Activated CD4-positive, alpha-beta T cell treated with anti-CD3 and anti-CD28 coated beads, Interleukin-2, amount 50 U/mL, for 48 hours (primary cell): ENCODE measurements at regions not wholly inside any gene's neighbourhood (a gene's known extent, or its start where the extent isn't known, plus 50 kb on each side); places are given as distances from the start of the nearest gene placed in this dataset.

Experiments used
- DNase-seq, 2 experiments: peaks; one replicate each; pipeline ENCODE4 v3.0.0-alpha.2; 2020

DNA sequence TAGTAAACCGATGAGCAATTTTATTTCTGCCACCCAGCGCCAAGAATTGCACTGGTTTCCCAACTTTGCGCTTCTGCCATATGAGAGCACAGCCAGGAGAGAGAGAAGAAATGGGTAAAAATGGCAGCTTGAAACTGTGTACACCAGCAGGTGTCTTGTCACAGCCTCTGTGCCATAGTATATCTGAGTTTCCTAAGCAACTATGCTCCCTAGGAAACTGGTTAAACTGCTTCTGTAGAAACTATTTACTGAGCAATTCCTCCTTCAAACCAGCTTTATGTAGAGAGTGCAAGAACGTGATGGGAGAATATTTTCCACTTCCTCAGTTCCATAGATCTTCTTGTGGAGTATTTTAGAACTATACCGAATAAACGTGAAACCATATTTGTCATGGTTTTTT lies 1361.3 kb downstream of the PCDH9 start:
- no peak for DNase-seq

- no peak for DNase-seq
Observed at GRCh38 chr13:65868099-65868498, 1362.0 kb downstream of the PCDH9 start.

- DNase-seq: no peak
Observed at GRCh38 chr13:65866138-65866537, 1364.0 kb downstream of the PCDH9 start.

GRCh38 chr13:65865206-65865605 lies 1364.9 kb downstream of the PCDH9 start:
- DNase-seq: no peak

GRCh38 chr13:65864039-65864438 lies 1366.1 kb downstream of the PCDH9 start:
- DNase-seq: no peak

DNA sequence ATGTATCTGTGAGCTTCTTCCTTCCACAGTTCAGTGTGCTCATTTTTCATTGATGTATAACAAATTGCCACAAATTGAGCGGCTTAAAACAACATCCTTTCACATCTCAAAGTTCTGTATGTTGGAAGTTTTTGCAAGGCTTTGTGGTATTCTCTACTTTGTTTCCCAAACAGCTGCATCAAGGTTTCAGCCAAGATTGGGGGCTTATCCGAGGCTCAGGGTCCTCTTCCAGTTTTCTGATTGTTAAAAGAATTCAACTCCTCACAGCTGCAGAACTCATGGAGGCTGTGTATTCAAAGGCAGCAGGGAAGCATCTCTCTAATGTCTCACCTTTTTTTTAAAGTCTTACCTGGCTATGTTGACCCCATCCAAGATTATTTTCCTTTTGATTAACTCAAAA lies 1369.8 kb downstream of the PCDH9 start:
- DNase-seq: no peak

- DNase-seq: no peak
Observed at GRCh38 chr13:65857942-65858565, 1372.1 kb downstream of the PCDH9 start.

- DNase-seq: no peak
Observed at GRCh38 chr13:65856431-65856830, 1373.7 kb downstream of the PCDH9 start.

DNA sequence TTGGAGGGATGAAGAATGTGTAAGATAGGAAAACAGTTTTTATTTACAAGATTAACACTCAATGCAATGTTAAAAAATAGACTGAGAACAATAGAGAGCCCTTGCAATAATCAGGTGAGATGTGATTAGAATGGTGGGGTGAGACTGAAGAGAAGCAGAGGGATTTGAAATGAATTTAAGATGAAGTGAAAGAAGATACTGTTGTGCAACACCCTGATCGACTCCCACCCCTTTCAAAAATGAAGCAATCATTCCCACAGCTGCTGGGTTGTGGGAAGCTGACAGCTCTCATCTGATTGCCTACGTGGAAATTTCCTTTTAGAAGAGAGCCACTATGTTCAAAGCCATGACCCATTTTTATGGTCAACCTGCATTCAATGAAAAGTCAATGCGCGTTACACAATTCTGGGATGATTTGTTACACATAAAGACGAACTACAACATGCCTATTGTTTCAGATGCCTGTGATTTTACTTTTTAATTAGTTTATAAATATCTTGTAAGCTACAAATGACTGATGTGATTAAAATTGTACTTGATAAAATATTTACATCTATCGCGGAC lies 1374.8 kb downstream of the PCDH9 start:
- DNase-seq: no peak

DNA sequence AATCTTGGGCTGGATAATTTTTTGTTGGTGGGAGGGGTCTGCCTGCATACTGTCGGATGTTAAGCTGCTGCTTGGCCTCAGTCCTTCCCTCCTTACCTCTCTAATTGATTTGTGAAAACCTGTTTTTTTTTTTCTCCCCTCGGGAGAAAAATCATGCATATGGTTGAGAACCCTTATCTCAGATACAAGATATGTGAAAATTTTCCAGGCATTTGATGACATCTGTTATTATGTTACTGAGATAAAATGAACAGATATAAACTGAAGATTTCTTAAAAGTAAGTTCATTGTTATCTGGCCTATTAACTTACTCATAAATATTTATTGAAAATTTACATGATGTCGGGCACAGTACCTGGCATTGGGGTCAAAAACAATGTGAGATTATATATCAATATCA lies 1375.7 kb downstream of the PCDH9 start:
- DNase-seq: no peak

DNA sequence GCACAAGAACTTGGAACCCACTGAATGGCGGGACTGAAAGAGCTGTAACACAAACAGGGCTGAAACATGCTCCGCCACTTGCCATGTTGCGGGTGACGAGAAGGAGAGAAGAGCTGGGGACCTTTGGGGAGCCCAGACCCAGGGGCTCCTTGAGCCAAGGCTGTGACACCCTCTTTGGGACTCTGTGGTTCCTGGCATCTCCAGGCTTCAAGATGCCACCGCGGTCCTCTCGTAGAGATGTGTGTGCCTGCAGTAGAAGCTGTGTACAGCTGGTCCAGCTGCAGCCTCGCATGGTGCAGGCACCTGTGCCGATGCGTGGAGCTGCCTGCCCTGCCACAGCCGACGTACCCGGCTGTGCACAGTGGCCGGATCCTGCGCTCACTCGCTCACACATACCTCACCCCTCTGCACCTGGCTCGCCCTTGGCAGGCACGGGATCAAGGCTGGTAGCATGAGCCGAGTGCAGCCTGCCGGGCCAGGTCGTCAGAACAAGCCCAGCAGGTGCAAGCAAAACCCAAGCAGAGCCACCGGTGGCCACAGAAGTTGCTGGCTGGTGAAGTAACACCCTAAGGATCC lies 1385.8 kb downstream of the PCDH9 start:
- no peak for DNase-seq

- DNase-seq: no peak
Observed at GRCh38 chr13:65843314-65843731, 1386.8 kb downstream of the PCDH9 start.

GRCh38 chr13:65841156-65841555 lies 1389.0 kb downstream of the PCDH9 start:
- no peak for DNase-seq

DNA sequence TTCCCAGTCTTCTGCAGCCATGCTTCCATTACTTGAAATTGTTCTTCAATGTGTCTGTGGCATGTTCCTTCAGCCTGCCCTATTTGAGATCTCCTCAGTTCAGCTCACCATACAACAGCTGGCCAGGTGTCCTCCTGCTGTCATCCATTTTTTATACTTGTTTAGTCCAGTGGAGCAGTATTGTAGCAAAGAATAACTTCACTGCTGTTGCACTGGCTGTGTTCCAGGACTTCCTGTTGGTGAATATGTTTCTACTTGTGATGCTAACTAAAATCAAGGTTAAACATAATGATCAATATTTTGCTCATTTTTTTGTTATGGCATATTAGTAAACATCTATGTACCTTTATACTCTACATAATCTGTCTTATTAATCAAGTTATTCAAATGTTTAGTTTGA lies 1394.1 kb downstream of the PCDH9 start:
- no peak for DNase-seq

DNA sequence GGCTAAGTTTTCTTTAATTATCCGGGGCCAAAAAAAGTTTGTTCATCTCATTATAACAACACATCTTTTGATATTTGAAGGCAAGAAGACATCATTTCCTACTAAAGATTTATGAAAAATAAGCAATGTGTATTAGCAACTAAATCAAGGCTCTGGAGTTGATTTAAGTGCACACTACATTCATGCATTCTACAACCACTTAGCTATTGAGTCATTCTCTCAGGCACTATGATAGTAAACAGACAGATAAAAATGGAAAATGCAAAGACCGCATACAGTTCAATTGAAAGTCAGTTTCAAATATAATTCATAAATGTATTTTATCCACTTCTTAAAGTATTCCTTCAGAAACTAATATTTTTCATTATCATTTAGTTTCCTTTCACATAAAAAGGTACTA lies 1395.2 kb downstream of the PCDH9 start:
- no peak for DNase-seq

GRCh38 chr13:65830411-65831205 lies 1399.5 kb downstream of the PCDH9 start:
- DNase-seq: no peak

DNA sequence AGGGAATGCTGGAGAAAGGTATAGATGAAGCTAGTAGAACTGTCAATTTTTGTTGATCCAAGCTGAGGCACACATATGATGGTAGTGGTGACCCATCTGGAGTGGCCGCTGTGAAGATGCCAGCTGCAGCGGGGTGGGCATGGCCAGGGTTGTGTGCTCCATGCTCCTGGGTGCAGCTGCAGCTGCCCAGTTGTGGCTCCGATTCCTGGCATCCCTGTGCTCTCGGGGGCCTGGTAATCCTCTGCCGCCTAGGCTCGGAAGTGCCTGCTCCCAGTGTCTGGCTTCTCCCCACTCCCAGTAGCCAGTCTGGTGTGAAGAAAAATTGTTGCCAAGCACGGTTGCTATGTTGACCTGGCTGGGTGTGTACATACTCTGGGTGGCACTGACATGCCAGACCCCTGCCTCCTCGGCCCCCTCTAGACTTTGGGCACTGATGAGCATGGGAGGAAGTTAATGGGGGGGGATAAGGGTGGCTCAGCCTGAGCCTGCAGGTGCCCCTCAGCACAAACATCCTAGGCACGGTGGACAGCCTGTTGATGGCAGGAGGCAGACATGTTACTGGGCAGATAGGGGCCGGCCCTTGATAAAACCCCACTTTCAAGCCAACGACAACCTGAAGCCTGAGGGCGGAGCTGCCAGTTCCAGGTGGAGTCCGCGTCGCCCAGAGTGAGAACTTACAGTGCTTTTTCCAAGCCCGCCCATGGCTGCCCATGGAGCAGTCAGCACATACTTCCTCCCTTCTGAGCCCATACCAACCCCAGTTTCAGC lies 1400.7 kb downstream of the PCDH9 start:
- DNase-seq: no peak

GRCh38 chr13:65826657-65827056 lies 1403.5 kb downstream of the PCDH9 start:
- no peak for DNase-seq

GRCh38 chr13:65825039-65825438 lies 1405.1 kb downstream of the PCDH9 start:
- no peak for DNase-seq

DNA sequence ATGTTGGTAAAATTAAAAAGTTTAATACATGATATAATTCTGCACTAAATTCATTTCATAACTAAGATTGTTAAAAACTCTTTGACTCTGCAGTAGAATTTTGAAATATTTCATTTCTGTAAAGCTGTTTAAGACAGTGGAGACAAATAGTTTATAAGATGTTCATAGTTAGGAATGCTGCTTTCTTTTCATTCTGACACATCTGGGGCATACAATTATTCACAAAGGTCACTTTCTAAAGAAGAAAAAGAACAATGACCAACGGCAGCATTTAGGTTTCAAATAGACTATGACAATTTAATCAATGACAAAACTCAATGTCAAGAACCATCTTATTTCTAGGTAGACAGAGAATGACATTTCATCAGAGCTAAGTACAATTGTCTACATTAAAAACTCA lies 1422.1 kb downstream of the PCDH9 start:
- DNase-seq: no peak

DNA sequence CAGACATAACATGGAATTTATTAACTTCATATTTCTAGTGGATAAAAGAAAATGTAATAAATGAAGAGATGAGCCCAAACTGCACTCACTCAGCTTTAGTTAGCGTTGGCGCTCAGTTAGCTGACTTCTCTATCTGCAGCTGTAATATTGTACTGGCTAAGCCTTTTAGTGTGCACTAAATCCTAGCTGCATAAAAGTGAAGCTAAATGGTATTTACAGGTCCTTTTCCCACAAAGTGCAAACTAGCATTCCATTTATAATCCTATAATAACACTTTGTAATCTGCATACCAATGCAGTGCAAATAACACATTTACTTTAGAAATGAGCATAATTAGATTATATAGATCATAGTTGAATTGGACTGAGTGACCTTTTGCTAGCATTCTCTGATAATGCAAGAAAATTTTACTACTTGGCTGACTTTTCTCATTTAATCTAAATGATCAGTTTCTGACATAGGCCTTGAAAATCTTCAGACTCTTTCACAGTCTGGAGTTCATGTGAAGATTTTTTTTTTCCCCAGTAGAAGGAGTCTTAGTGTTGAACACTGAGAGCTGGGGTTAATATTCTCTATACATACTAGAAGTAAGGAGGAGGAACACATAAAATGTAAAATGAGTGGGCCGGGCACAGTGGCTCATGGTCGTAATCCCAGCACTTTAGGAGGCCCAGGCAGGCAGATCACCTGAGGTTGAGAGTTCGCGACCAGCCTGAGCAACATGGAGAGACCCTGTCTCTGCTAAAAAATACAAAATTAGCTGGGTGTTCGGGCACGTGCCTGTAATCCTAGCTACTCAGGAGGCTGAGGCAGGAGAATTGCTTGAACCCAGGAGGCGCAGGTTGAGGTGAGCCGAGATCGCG lies 1426.4 kb downstream of the PCDH9 start:
- DNase-seq: no peak

DNA sequence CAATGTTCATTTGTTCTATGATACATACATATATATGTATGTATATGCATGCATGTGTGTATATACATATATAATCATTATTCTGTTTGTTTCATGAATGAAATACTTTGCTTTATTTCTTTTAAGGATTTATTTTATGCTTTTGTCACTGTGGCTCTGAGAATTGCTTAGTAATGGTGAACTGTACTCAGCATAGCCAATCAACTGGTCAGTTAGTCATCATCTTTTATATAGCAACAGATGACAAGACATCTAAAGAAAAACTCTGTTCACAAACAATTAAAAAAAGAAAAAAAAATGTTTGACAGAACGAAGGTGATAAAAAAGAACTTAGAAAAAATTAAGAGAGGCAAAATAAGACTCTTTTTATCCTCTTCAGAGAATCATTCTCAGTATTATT lies 1440.3 kb downstream of the PCDH9 start:
- DNase-seq: no peak
